NCI-H2107 treated with DMSO at 0.1 percent for 48 hours (cell line): ENCODE measurements at regions not wholly inside any gene's neighbourhood (a gene's known extent, or its start where the extent isn't known, plus 50 kb on each side); places are given as distances from the start of the nearest gene placed in this dataset.

Experiments
- DNase-seq: peaks from one replicate; lab custom pipeline; 2025; ENCODE audit not compliant: unreplicated experiment; lab: John Stamatoyannopoulos, UW

DNA sequence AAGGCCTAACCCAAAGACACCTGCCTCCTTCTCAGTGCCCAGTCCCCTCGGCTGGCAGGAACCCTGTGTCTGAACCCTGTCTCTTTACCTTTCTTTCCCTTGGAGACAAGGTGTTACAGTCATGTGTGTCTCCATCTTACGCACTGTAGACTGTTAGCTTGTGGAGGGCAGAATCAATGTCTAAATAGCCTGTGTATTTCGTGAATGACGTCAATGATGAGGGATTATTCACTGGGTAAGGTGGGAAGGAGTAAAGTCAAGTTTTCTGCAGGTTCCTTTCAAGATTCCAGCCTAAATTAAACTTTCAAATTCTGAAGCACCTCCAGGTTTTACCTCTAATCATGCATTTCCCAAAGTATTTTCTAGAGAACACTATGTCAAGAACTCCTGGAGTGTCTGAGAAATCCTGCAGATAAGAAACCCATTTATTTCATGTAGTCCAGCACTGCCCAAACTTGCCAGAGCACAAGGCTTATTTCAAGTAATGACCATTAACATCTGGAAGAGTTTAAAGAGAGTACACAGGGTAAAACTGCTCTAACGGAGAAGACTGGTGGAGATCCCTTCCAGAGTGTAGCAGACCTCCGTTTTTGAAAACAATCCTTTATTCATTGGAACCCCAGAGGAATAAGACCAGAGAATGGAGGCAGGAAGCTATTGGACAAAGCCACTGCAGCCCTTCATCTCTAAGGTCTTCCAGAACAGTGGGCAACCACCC, 72.8 kb downstream of the KCNF1 start:
- DNase-seq = no peak

- DNase-seq = no peak
These were observed 73.5 kb downstream of the KCNF1 start for GRCh38 chr2:10985260-10985659.

GRCh38 chr2:10985901-10986535, 74.3 kb downstream of the KCNF1 start:
- DNase-seq = no peak

- DNase-seq = no peak
These were observed 75.7 kb downstream of the KCNF1 start for GRCh38 chr2:10987439-10987838.

GRCh38 chr2:10987861-10988260, 76.1 kb downstream of the KCNF1 start:
- DNase-seq = no peak

GRCh38 chr2:10989151-10989550, 77.4 kb downstream of the KCNF1 start:
- DNase-seq = no peak

GRCh38 chr2:10989782-10990181, 78.0 kb downstream of the KCNF1 start:
- no peak for DNase-seq

- no peak for DNase-seq
These were observed 78.9 kb downstream of the KCNF1 start for GRCh38 chr2:10990561-10991111.

DNA sequence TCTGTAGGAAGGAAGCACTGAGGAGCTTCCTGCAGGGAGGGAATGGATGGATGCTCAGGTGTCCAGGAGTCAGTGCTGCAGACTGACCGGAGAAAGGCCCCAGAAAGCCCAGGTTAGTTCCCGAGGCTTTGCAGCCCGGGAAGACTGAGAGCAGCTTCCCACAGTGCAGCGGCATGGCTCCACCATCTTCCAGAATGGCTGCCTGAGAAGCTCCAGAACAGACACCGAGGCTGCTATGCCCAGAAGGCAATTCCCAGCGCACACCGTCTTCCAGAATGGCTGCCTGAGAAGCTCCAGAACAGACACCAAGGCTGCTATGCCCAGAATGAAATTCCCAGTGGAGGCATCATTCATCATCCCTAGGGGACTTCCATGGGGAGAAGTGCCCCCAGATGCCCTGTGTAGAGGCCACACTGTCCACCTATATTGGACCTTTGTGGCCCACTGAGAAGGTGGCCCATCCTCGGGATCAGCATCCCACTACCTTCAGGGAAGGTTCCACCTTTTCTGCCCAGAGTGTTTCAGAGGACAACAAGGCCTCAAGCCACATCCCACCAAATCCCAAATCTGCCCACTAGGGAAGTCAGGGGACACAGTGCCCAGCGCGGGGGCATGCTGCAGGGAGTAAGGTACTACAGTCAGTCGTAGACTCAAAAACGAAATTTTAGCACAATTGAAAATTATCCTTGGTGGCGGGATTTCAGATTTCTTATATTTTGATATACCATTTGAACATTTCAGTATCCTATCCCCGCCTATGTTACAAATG, 80.5 kb downstream of the KCNF1 start:
- DNase-seq = no peak

DNA sequence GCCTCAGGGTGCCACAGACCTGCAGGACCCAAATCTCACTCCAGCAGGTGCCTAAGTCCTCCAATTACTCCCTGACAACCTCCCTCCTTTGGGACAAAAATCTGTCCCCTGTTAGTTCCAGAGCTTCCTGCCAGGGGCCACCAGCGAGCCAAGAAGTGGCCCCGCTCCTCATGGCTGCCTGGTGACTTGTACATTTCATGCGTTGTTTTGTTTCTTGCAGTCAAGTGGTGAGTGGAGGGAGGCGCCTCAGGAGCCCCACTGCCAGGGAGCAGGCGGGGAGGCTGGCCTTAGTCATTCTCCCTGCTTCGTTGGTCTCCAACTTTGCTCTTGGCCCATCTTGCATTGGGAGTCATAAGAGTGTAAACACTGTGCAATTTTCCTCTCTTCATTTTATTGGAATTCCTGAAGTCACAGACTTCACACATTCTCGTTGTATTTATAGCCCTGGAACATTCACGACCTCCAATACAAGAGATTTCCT, 81.3 kb downstream of the KCNF1 start:
- no peak for DNase-seq

DNA sequence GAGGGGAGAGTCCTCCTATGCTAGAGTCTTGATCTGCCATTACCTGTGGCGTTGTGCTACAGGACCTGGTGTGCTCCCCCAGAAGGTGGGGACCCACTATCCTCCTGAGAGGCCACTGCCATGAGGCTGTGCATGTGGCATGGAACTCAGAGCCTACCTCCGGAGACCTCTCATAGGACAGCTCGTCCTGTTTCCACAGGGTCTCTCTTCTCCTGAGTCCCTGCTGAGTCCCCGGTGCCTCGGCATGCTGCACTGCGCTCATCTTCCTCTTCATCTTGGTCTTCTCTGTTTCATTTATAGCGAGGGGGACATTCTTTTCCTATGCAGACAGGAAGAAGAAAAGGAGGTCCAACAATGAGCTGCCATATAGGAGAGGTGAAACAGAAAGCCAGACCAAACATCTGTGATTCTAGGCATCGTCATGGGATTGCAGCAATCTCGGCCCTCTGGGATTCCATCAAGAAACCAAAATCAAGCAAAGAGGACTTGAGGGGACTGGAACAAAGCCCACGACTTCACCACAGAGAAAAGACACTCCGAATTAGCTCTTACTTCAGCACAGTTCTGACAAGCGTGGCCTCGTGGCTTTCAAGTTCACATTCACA, 83.7 kb downstream of the KCNF1 start:
- DNase-seq = no peak

GRCh38 chr2:11004199-11004598, 92.5 kb downstream of the KCNF1 start:
- no peak for DNase-seq

DNA sequence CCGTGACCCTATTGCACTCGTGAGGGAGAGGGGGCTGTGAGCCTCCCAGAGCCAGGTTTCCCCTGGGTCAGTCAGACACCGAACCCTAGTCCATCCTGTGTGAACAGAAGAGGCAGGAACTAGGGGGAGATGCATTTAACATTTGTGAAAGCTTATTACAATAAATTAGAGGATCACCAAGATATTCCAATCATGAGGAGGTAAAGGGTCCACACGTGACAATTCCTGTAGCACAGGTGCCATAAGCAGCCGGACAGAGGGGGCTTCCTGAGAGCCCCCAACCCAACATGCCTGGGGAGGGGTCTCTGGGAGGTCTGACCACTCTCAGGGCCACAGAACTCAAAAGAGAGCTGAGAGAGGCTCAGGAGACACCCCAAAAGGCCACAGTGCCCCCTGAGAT, 93.3 kb downstream of the KCNF1 start:
- no peak for DNase-seq

DNA sequence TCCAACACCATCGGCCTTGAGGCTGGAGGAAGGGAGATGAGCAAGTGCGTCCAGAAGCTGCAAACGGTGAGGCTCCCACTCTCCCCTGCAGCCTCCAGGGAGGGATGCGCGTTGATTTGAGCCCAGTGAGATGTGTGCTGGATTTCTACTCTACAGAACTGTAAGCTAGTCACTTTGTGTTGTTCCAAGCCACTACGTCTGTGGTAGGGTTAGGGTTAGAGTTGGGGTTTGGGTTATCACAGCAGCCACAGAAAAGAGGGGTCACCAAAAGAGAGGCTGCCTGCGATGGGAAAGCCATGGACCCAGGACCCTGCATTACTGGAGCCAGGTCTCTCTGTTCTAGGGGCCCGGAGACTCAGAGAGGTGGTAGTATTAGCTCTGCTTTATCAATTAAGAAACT, 94.5 kb downstream of the KCNF1 start:
- no peak for DNase-seq

GRCh38 chr2:11007331-11008264, 95.9 kb downstream of the KCNF1 start:
- DNase-seq = no peak

GRCh38 chr2:11008773-11009172, 97.0 kb downstream of the KCNF1 start:
- DNase-seq = no peak

- no peak for DNase-seq
These were observed 97.4 kb downstream of the KCNF1 start for GRCh38 chr2:11009176-11009575.

- no peak for DNase-seq
These were observed 98.2 kb downstream of the KCNF1 start for GRCh38 chr2:11009891-11010290.

- no peak for DNase-seq
These were observed 99.6 kb downstream of the KCNF1 start for GRCh38 chr2:11011359-11011758.

DNA sequence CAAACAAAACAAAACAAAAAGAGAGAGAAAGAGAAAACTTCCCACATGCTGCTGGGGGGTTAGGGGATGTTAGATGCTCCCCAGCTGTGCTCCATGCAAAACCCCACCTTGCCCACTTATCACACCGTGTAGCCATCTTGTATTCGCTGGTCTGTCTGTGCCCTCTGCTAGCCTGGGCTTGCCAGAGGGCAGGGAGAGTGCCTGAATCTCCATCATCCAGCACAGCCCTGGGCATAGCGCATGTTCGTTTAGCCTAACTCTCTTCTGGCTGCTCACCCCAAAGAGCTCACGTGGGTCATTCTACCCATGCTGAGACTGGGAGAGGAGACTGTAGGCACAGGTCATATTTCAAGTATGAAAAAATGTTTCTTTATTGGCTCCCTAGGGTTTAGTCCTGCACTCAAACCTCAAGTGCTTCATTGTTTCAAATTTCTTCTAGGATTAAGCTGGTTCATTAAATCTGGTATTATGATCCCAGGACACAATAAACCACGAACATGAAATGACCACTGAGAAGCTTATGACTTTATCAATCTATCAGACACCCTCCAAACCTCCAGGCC, 100.5 kb downstream of the KCNF1 start:
- DNase-seq = peak; percentile 92
